A673 (cell line): ENCODE measurements at regions not wholly inside any gene's neighbourhood (a gene's known extent, or its start where the extent isn't known, plus 50 kb on each side); places are given as distances from the start of the nearest gene placed in this dataset.
"Not testable (repeated sequence)": the region's sequence is repeated elsewhere in the genome, so short reads cannot be mapped to it uniquely, and the experiment has no call there.

Source experiments
- BruUV-seq: library from RNA; stranded (reverse); fragments of 400-500 nt; replicated peaks from 2 replicates; lab custom pipeline; 2021; lab: Mats Ljungman, UMichigan
- CTCF ChIA-PET: fragments of 300-600 bp; sonication (Branson Sonifier 250); formaldehyde crosslinking; loops from one replicate; lab custom pipeline; 2022; ENCODE audit warnings: antibody characterized with exemption; lab: Charles Lee
- POLR2A ChIA-PET: fragments of 300-600 bp; sonication (Branson Sonifier 250); formaldehyde crosslinking; loops from one replicate; lab custom pipeline; 2022; ENCODE audit warnings: antibody characterized with exemption; ENCODE audit not compliant: low non-redundant PET; lab: Charles Lee
- DNase-seq: peaks from one replicate; pipeline ENCODE4 v3.0.0-alpha.2; 2015; ENCODE audit warnings: low spot score
- H3K27ac ChIP-seq: fragments of 200-600 bp; sonication (generic); 2 replicates; pipeline ENCODE4 v1.5.1; 2016; ENCODE audit warnings: mixed run types, low read depth, mild to moderate bottlenecking, mixed read lengths, antibody characterized with exemption, low read length; ENCODE audit not compliant: poor library complexity, severe bottlenecking
- H3K27me3 ChIP-seq: fragments of 200-600 bp; sonication (generic); replicated peaks from 2 replicates; pipeline ENCODE4 v1.6.1; 2017; ENCODE audit warnings: mixed run types, low read depth, mild to moderate bottlenecking, mixed read lengths, antibody characterized with exemption, low read length; ENCODE audit not compliant: insufficient read depth, poor library complexity
- H3K36me3 ChIP-seq: fragments of 200-600 bp; sonication (generic); 2 replicates; pipeline ENCODE4 v1.6.1; 2016; ENCODE audit warnings: mixed run types, mild to moderate bottlenecking, mixed read lengths, antibody characterized with exemption, low read length; ENCODE audit not compliant: insufficient read depth, poor library complexity, severe bottlenecking
- H3K4me1 ChIP-seq: fragments of 200-600 bp; sonication (generic); 2 replicates; pipeline ENCODE4 v1.6.1; 2017; ENCODE audit warnings: mixed run types, mild to moderate bottlenecking, mixed read lengths, antibody characterized with exemption, low read length; ENCODE audit not compliant: insufficient read depth, poor library complexity, severe bottlenecking
- H3K4me3 ChIP-seq: fragments of 200-600 bp; sonication (generic); 2 replicates; pipeline ENCODE4 v1.5.1; 2016; ENCODE audit warnings: low read depth, mixed run types, mild to moderate bottlenecking, mixed read lengths, low read length; ENCODE audit not compliant: poor library complexity, severe bottlenecking
- H3K9me3 ChIP-seq: fragments of 200-600 bp; sonication (generic); 2 replicates; pipeline ENCODE4 v1.6.1; 2016; ENCODE audit warnings: mixed run types, low read depth, mild to moderate bottlenecking, mixed read lengths, antibody characterized with exemption, low read length; ENCODE audit not compliant: poor library complexity, severe bottlenecking
- CTCF ChIP-seq: fragments of 300-800, 200-600 bp; sonication (generic); conservative IDR thresholded peaks from 2 replicates; pipeline ENCODE4 v1.5.1; 2017; ENCODE audit warnings: low read depth, mild to moderate bottlenecking, antibody characterized with exemption, low read length, moderate library complexity, mixed read lengths
- EZH2 ChIP-seq: fragments of 200-600 bp; sonication (generic); IDR thresholded peaks from 2 replicates; pipeline ENCODE4 v1.6.1; 2017; ENCODE audit warnings: borderline replicate concordance, low read depth, mild to moderate bottlenecking, mixed read lengths, antibody characterized with exemption, low read length; ENCODE audit not compliant: poor library complexity, severe bottlenecking
- intact Hi-C: fragments of 100-400 bp; cut with micrococcal nuclease; formaldehyde crosslinking; loops from one replicate; pipeline ENCODE4 v1.10.0; 2022; ENCODE audit not compliant: unreplicated experiment

GRCh38 chr10:106267591-106267990, 896.9 kb downstream of the SORCS1 start:
- Histone ChIP-seq H3K4me1 (no peaks in the 10 kb centered on the region), H3K36me3 (no peaks in the 10 kb centered on the region), H3K27ac (no peak overlapping the region), H3K9me3 (no peaks in the 10 kb centered on the region), H3K27me3 (no peaks in the 10 kb centered on the region), H3K4me3 (no peak overlapping the region)
- intact Hi-C loops, result no loop called here
- ChIA-PET POLR2A (no interaction called here), CTCF (no interaction called here)
- no peak for DNase-seq
- TF ChIP-seq EZH2 (no peak), CTCF (no peak)
- no TSS peak for BruUV-seq

- H3K27me3 ChIP-seq, intact Hi-C loops, DNase-seq, CTCF ChIA-PET, H3K9me3 ChIP-seq, BruUV-seq, H3K4me3 ChIP-seq, H3K27ac ChIP-seq, H3K36me3 ChIP-seq, H3K4me1 ChIP-seq, POLR2A ChIA-PET: not testable (repeated sequence)
These were observed 907.1 kb downstream of the SORCS1 start for GRCh38 chr10:106257432-106257831.

GRCh38 chr10:106255111-106255678, 909.3 kb downstream of the SORCS1 start:
- TF ChIP-seq CTCF (no peak), EZH2 (no peak)
- CTCF ChIA-PET, result no interaction called here
- no peaks in the 10 kb centered on the region for H3K9me3 ChIP-seq
- POLR2A ChIA-PET, result interaction anchor here (0.7 kb wide), 1 partner anchor 1001 kb away, joined by 4 read pairs; no protein-coding TSS in a partner anchor
- intact Hi-C loops, result no loop called here
- no peaks in the 10 kb centered on the region for H3K36me3 ChIP-seq
- H3K4me3 ChIP-seq, result no peak overlapping the region
- H3K4me1 ChIP-seq, result no peaks in the 10 kb centered on the region
- H3K27ac ChIP-seq, result no peak overlapping the region
- no TSS peak for BruUV-seq
- H3K27me3 ChIP-seq, result no peaks in the 10 kb centered on the region
- DNase-seq, result no peak

GRCh38 chr10:106254071-106254470, 910.4 kb downstream of the SORCS1 start:
- no peak for TF ChIP-seq EZH2
- no peak for TF ChIP-seq CTCF
- ChIA-PET CTCF (no interaction called here), POLR2A (no interaction called here)
- H3K36me3 ChIP-seq, result no peaks in the 10 kb centered on the region
- intact Hi-C loops, result no loop called here
- no peak for DNase-seq
- H3K4me3 ChIP-seq, result no peak overlapping the region
- no peak overlapping the region for H3K27ac ChIP-seq
- no TSS peak for BruUV-seq
- H3K4me1 ChIP-seq, result no peaks in the 10 kb centered on the region
- no peaks in the 10 kb centered on the region for H3K9me3 ChIP-seq
- H3K27me3 ChIP-seq, result no peaks in the 10 kb centered on the region
